ENCODE measurements at regions not wholly inside any gene's neighbourhood (a gene's known extent, or its start where the extent isn't known, plus 50 kb on each side); places are given as distances from the start of the nearest gene placed in this dataset.
"Not testable (repeated sequence)": the region's sequence is repeated elsewhere in the genome, so short reads cannot be mapped to it uniquely, and the experiment has no call there.

DNA sequence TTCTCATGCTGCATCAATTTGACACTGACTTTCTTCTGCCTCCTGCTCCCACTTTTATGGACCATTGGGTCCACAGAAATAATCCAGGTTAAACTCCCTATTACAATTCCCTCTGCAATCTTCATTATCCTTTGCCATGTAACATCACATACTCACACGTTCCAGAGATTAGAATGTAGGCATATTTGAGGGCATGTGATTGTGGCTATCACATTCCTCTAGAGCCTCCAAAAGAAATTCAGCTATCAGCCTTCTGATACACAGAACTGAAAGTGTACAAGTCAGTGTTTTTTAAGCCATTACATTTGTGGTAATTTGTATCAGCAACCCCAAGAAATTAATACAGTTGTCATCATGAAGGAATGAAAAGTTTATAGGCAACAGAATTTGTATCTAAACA lies 892.4 kb downstream of the RPS29 start:
- no peak for DNase-seq

DNA sequence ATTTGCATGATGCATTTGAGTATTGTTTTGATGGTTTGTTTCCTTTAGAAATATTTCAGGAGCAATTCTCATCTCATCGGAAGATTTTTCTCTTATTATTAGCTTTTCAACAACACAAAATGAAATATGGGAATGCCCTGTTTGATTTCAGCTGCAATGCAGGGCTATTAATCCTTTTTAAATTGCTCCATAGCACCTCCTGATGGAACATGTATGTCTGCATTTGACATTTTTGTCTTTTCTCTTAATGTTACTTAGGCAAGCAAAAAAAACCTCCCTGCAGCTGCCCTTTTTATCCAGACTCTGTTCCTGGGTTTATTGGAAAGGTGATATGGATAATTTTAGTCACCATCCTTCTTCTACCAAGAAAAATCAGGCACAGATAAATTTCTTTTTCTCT lies 895.8 kb downstream of the RPS29 start:
- DNase-seq = no peak

DNA sequence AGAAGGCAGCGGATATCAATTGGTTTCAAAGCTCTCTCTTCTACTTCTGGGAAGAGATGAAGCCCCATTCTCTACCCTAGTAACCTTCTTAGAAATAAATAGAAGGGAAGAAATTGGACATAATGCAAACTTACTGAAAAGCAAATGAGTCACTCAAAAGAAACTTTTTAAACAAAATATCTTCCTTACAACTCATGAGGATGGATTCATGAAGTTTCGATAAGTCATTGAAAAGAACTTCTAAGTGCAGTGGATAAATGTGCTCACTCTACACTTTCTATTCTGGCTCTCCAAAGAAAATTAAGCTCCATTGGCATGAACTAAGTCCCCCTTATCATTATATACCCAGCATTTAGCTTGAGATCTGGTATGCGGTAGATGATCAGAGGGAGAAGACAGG lies 899.5 kb downstream of the RPS29 start:
- DNase-seq = no peak

DNA sequence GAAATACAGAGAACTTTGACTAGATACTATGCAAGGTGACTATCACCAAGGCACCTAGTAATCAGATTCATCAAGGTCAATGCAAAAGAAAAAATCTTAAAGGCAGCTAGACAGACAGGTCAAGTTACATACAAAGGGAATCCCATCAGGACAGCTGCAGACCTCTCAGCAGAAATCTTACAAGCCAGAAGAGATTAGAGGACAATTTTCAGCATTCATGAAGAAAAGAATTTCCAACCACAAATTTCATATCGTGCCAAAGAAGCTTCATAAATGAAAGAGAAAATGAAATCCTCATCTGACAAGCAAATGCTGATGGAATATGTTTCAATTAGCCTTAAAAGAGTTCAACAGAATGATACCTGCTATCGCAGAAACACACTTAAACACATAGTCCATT lies 913.7 kb downstream of the RPS29 start:
- no peak for DNase-seq

DNA sequence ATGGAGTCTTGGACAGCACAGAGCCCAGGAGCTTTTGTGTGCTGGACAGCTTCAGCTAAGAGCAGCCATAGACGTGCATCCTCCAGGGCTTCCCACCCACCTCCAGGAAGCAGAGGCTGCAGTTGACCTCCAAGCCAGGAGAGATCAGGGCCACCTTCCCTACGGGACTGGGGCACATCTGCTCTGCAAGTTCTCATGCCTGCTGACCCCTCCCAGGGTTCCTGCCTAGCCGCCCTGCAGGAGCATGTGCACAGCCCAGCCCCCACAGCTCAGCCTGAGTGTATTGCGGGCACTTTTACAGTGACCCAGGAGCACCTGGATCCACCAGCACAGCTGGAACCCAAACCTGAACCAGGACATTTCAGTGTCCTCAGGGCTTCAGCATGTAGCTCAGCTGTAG lies 915.2 kb downstream of the RPS29 start:
- DNase-seq = no peak

- DNase-seq = no peak
These were observed 920.9 kb downstream of the RPS29 start for GRCh38 chr14:48665077-48665784.

DNA sequence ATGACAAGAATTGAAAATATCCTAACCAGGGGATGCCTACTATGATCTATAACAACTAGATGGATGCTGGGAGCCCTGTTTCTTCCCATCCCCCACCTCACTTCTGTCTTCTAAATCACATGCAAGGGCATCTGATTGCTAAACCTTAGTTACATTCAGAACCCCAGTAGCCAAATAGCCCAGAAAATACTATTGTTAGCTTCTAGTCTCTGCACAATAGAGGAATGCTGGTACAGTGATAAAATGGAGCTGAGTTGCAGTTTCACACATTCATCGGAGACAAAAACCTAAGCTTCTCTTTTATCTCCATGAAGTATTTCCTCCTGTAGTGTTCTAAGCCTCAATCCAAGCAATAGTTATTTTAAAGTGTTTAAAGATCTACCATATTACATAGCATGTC lies 942.9 kb downstream of the RPS29 start:
- DNase-seq = no peak

- DNase-seq = no peak
These were observed 953.5 kb upstream of the MDGA2 start for GRCh38 chr14:48628870-48629269.

DNA sequence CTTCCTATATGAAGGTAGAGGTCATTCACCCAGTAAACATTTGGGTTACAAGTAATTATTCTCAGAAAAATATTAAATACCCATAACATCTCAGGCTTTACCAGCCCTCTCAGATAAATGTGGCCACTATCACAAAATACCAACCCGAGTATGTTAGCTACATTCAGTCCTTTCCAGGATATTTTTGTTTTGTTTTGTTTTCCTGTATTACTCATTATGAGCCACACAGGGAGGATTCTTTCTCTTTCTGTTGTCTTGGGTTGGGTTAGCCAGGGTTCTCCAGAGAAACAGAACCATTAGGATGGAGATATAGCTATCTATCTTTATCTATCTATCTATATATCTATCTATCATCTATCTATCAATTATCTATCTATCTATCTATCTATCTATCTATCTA lies 947.6 kb upstream of the MDGA2 start:
- DNase-seq = no peak

DNA sequence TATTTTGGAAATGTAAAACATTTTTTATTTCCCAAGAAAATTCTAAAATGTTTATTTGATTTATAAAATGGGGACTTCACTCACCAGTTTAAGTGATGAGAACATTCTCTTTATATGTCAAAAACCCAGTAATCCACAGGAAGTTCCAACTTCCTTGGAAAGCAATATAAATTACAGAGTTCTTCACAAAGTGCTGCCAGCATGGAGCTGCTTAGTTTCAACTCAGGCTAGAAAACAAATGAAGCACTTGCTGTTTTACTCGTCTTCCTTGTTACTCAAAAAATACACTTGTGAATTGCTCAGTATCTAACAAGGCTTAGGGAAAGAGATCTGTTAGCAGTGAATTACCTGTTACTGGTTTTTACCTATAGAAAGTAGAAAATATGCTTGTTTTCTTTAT lies 942.7 kb upstream of the MDGA2 start:
- no peak for DNase-seq

DNA sequence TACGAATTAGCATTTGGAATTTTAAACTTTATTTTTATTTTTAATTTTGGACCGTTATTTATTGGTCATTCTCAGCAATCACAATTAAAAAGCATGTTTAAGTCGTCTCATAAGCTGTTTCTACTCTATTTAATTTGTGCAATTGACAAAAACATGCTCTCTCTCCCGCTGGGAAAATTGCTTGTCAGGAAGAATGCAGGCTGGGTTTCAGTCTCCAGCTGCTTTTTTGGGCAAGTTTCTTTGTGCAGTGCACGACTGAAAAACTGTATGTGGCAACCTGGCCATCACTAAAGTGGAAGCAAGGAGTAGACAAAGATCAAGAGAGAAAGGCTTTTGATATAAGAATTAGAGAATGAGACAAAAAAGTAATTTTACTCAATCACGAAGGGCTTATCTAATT lies 941.5 kb upstream of the MDGA2 start:
- DNase-seq = no peak

DNA sequence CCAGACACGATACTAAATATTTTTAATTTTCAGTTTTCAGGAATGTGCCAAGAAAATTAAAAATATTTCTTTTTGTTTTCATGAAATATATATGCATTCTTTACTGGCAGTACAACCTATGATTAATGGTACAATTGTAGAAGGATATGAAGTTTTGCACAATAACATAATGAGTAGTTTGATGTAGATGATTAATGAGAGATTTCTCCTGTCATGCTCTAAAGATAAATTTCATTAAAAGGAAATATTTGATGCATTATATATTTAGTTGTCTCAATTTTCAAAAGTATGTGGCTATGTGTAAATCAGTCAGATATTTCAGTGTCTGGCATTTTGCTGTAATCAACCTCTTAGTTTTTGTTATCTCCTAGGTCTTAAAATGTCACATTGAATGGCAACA lies 940.2 kb upstream of the MDGA2 start:
- DNase-seq = no peak

- DNase-seq = no peak
These were observed 938.6 kb upstream of the MDGA2 start for GRCh38 chr14:48614003-48614402.

DNA sequence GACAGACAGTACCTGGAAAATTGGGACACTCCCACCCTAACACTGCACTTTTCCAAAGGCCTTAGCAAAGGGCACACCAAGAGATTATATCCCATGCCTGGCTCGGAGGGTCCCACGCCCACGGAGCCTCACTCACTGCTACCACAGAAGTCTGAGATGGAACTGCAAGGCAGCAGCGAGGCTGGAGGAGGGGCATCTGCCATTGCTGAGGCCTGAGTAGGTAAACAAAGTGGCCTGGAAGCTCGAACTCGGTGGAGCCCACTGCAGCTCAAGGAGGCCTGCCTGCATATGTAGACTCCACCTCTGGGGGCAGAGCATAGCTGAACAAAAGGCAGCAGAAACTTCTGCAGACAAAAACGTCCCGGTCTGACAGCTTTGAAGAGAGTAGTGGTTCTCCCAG lies 931.6 kb upstream of the MDGA2 start:
- not testable (repeated sequence) for DNase-seq

- DNase-seq = no peak
These were observed 923.1 kb upstream of the MDGA2 start for GRCh38 chr14:48598458-48598857.

GRCh38 chr14:48586099-48586498 lies 910.7 kb upstream of the MDGA2 start:
- no peak for DNase-seq

GRCh38 chr14:48584031-48584430 lies 908.6 kb upstream of the MDGA2 start:
- DNase-seq = no peak

DNA sequence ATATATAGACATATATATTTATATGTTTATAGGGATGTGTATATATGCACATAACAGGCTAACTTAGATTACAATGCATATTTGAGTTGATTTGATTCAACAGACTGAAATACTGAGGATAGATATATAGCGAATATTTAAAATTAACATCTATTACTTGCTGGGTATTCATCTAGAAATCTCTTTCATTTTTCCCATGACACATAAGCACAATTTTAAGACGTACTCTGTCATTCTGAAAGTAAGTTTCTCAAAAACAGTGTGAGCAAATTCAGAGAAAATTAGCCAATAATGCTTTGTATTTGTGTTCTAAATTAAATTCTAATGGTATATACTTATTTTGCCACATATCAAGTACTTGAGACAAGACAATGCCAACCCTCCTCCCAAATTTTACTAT lies 907.5 kb upstream of the MDGA2 start:
- no peak for DNase-seq

DNA sequence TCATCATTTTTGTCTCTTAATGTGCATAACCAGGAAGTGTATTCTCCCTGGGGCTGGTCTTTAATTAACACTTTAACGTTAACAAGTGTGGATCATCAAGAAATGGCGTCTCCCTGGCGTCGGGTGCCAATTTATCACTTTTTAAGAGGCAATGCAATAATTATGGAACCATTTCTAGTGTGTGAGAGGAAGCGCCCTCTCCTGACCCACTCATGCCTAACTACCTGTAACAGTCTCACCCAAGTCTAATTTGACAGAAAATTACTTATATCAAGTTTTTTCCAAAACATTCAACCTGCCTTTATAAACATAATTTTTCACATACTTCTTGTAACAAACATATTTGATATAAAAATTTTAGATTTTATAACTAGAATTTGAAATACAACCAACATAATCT lies 905.3 kb upstream of the MDGA2 start:
- no peak for DNase-seq

DNA sequence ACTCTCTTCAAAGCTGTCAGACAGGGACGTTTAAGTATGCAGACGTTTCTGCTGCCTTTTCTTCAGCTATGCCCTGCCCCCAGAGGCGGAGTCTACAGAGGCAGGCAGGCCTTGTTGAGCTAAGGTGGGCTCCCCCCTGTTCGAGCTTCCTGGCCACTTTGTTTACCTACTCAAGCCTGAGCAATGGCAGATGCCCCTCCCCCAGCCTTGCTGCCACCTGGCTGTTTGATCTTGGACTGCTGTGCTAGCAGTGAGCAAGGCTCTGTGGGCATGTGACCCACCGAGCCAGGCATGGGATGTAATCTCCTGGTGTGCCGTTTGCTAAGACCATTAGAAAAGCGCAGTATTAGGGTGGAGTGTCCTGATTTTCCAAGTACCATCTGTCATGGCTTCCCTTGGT lies 900.4 kb upstream of the MDGA2 start:
- no peak for DNase-seq

DNA sequence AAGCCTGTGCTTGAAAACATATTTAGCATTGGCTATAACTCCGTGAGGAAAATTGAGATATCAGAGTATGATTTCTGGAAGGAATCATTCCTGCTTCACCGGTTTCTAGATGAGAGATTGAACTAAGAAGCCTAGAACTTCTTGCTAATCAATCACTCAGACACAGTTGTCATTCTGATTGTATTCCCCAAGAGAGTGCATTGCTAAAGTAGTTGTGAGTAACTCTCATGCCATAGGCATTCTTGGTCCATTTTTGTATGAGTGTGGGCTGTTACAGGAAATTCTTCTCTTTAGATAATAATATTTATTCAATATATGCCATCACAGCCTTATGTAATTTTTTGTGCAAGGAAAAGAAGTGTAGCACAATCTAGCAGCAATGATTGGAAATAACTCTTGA lies 893.3 kb upstream of the MDGA2 start:
- no peak for DNase-seq

- DNase-seq = no peak
These were observed 892.8 kb upstream of the MDGA2 start for GRCh38 chr14:48568252-48568651.

DNA sequence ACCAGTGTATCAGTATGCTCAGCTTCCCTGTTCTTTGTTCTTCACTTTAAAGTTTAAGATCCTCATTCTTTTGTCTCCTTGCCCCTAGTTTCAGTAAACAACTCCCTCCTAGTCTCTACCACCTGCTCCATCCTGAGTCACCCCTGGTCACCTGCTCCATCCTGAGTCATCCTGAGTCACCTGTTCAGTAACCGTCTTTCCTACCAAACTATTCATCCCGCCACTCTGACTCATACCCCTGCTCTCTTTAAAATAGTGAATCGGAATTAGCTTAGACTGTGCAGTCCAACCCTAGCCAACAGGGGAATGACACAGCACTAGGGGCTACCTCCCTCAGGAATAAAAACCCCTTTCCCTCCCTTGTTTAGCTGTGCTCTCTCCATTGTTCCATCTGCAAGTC lies 888.1 kb upstream of the MDGA2 start:
- no peak for DNase-seq

- not testable (repeated sequence) for DNase-seq
These were observed 886.0 kb upstream of the MDGA2 start for GRCh38 chr14:48561438-48561837.

DNA sequence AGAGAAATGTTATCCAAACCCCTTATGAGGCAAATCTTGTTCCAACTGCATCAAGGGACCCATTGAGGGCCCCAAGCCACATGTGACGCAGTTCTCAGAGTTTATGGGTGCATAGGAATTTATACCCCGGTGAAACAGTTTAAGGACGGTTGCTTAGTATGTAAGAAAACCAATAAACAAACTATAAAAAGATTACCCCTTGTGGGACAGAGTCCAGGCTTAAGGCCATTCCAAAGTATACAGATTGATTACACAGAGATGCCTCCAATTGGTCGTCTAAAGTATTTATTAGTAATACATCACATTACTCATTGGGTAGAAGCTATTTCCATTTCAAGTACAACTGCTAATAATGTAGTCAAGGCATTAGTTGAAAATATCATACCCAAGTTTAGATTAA lies 885.0 kb upstream of the MDGA2 start:
- DNase-seq = no peak

DNA sequence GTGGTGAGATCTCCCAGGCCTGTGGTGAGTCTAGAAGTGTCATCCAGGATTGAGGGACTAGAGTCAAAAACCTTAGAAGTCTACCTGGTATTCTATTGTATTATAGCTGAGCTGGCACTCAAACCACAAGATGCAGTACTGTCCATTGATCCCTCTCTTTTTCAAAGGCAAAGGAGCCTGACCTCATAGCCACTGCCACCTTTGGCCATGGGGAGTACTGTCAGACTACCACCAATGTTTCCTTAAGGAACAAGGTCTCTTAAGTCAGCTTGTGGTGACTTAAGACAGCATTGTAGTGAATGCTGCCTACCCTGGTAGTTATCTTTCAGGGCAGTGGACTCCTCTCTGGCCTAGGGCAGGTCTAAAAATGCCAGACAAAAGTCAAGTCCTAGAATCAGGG lies 878.0 kb upstream of the MDGA2 start:
- DNase-seq = no peak

All from activated CD8-positive, alpha-beta memory T cell treated with anti-CD3 and anti-CD28 coated beads, Interleukin-2, amount 50 U/mL, for 48 hours (primary cell).